ENCODE measurements at regions not wholly inside any gene's neighbourhood (a gene's known extent, or its start where the extent isn't known, plus 50 kb on each side); places are given as distances from the start of the nearest gene placed in this dataset.

- no peak for TF ChIP-seq FIP1L1 (IDR thresholded peaks at IDR 0.05; ENCODE audit: borderline replicate concordance, insufficient read depth, low read depth, low read length)
- no peak for TF ChIP-seq ZNF343 (CRISPR knock-in tag; IDR thresholded peaks at IDR 0.05)
- TF ChIP-seq ZSCAN30 (CRISPR knock-in tag; IDR thresholded peaks at IDR 0.05): no peak
- TF ChIP-seq, protein P1, sequence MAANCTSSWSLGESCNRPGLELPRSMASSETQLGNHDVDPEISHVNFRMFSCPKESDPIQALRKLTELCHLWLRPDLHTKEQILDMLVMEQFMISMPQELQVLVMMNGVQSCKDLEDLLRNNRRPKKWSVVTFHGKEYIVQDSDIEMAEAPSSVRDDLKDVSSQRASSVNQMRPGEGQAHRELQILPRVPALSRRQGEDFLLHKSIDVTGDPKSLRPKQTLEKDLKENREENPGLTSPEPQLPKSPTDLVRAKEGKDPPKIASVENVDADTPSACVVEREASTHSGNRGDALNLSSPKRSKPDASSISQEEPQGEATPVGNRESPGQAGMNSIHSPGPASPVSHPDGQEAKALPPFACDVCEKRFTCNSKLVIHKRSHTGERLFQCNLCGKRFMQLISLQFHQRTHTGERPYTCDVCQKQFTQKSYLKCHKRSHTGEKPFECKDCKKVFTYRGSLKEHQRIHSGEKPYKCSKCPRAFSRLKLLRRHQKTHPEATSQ (CRISPR knock-in tag; IDR thresholded peaks at IDR 0.05; ENCODE audit: borderline replicate concordance): no peak
- TF ChIP-seq, protein P2, sequence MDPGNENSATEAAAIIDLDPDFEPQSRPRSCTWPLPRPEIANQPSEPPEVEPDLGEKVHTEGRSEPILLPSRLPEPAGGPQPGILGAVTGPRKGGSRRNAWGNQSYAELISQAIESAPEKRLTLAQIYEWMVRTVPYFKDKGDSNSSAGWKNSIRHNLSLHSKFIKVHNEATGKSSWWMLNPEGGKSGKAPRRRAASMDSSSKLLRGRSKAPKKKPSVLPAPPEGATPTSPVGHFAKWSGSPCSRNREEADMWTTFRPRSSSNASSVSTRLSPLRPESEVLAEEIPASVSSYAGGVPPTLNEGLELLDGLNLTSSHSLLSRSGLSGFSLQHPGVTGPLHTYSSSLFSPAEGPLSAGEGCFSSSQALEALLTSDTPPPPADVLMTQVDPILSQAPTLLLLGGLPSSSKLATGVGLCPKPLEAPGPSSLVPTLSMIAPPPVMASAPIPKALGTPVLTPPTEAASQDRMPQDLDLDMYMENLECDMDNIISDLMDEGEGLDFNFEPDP (CRISPR knock-in tag; conservative IDR thresholded peaks at IDR 0.05): no peak
- no peak for TF ChIP-seq ZNF737 (CRISPR knock-in tag; IDR thresholded peaks at IDR 0.05; ENCODE audit: borderline replicate concordance)
These were observed 590.6 kb upstream of the PTCHD4 start (continued) for GRCh38 chr6:48701572-48701971.

DNA sequence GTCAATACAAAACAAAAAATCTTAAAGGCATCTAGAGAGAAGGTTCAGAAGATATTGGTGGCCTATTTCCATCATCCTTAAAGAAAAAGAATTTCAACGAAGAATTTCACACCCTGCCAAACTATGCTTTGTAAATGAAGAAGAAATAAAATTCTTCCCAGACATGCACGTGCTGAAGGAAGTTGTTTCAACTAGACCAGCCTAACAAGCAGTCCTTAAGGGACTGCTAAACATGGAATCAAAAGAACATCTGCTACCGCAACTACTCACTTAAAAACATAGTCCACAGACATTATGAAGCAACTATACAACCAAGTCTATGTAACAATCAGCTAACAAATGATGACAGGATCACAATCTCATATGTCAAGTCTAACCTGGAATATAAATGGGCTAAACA, 584.9 kb upstream of the PTCHD4 start:
- TF ChIP-seq ZNF337 (CRISPR knock-in tag; IDR thresholded peaks at IDR 0.05; ENCODE audit: borderline replicate concordance, low read depth): peak; percentile 64; the same call in 1 of the 2 replicates
- TF ChIP-seq ZFP1 (CRISPR knock-in tag; IDR thresholded peaks at IDR 0.05): no peak
- no peak for TF ChIP-seq ARNT (IDR thresholded peaks at IDR 0.05)
- Histone ChIP-seq H2AFZ (ENCODE audit: low read length) (no peak overlapping the region), H3K9me3 (ENCODE audit: low read length) (peaks cover 50% of the 10 kb centered on the region), H3K9ac (ENCODE audit: insufficient read depth, low read depth, low read length) (no peak overlapping the region), H3K4me1 (ENCODE audit: insufficient read depth, low read length) (no peaks in the 10 kb centered on the region), H4K20me1 (ENCODE audit: insufficient read depth, low read length) (no peaks in the 10 kb centered on the region), H3K36me3 (replicated peaks in 1 of 2; ENCODE audit: control insufficient read depth in 1 of 2, insufficient read depth in 2 of 2, low read length in 2 of 2) (no peaks in the 10 kb centered on the region), H3K27ac (ENCODE audit: extremely low read length, insufficient read depth, low read length) (no peak overlapping the region), H3K27me3 (ENCODE audit: control insufficient read depth in 1 of 2, insufficient read depth in 2 of 2, low read length in 2 of 2) (no peaks in the 10 kb centered on the region), H3K4me3 (replicated peaks in 1 of 3; ENCODE audit: insufficient read depth in 1 of 3, low read depth in 2 of 3, low read length in 3 of 3) (no peak overlapping the region), H3K4me2 (ENCODE audit: low read depth, low read length) (no peak overlapping the region), H3K79me2 (ENCODE audit: insufficient read depth, low read length) (no peaks in the 10 kb centered on the region)
- ChIA-PET CTCF (ENCODE audit: low intra/inter-chr PET ratio, low total read pairs) (no interaction called here), POLR2A (no interaction called here)
- DNase-seq (ENCODE audit: low spot score) (no peak), ATAC-seq (no peak), FAIRE-seq (no peak)
- no TSS peak for BruUV-seq (replicated peaks)
- WGBS (ENCODE audit: low lambda C conversion rate): 0% methylated on average over 3 of the region's 3 CpGs
- in situ Hi-C loops (cut with HindIII; ENCODE audit: extremely low pct_ligation_motif_present, low pct_unique_long_range_greater_than_20kb): no loop called here
- intact Hi-C loops (cut with micrococcal nuclease; ENCODE audit: unreplicated experiment): no loop called here
